Ovary (tissue), 3 donors: ENCODE measurements at regions not wholly inside any gene's neighbourhood (a gene's known extent, or its start where the extent isn't known, plus 50 kb on each side); places are given as distances from the start of the nearest gene placed in this dataset.

Experiments
- CTCF ChIP-seq, 3 donors: fragments of 450-650 bp in 2 of 3; fragments of 200-600 bp in 1 of 3; IDR thresholded peaks; one replicate each; pipeline versions ENCODE4 v1.5.1 to v1.8.0; 2016 to 2022; ENCODE audit warnings: antibody characterized with exemption in 3 of 3, mild to moderate bottlenecking in 1 of 3
- EP300 ChIP-seq: sonication (generic); formaldehyde crosslinking; IDR thresholded peaks from one replicate; pipeline ENCODE4 v1.6.1; 2017; ENCODE audit warnings: antibody characterized with exemption
- POLR2A ChIP-seq: fragments of 450-650 bp; IDR thresholded peaks from one replicate; pipeline ENCODE4 v1.6.1; 2017; ENCODE audit warnings: antibody characterized with exemption, mild to moderate bottlenecking, moderate library complexity
- donor health status: DM: no; HTN: no; CAD: no.

GRCh38 chr7:131610007-131610406, 53.6 kb upstream of the PODXL start:
- TF ChIP-seq POLR2A (no peak), CTCF (IDR thresholded peaks at IDR 0.05) (no peak), EP300 (no peak)
